HG03520 (cell line): ENCODE measurements at regions not wholly inside any gene's neighbourhood (a gene's known extent, or its start where the extent isn't known, plus 50 kb on each side); places are given as distances from the start of the nearest gene placed in this dataset.

Experiments
- ATAC-seq: cut with Tn5 transposase; IDR thresholded peaks from one replicate; pipeline ENCODE4 v1.9.1; 2021; ENCODE audit warnings: mild to moderate bottlenecking, moderate library complexity; ENCODE audit not compliant: unreplicated experiment

DNA sequence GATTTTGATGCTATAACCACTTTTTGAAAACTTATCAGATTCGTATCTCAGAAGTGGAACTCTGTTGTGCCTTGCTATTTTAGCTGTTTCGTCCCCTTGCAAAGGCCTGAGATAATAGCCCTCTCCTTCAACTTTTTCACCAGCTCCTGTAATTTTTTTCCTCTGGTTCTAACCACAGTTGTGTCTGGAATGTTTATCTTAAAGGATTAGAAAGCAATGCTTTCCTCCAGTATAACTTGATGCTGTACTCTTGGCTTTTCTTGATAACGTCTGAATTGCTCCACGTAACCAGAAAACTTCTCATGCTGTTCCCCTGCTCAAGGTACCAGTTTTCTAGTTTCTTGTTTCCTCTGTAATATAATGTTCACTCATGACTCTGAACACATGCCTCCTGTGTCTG, 209.4 kb downstream of the DTWD2 start:
- no peak for ATAC-seq

DNA sequence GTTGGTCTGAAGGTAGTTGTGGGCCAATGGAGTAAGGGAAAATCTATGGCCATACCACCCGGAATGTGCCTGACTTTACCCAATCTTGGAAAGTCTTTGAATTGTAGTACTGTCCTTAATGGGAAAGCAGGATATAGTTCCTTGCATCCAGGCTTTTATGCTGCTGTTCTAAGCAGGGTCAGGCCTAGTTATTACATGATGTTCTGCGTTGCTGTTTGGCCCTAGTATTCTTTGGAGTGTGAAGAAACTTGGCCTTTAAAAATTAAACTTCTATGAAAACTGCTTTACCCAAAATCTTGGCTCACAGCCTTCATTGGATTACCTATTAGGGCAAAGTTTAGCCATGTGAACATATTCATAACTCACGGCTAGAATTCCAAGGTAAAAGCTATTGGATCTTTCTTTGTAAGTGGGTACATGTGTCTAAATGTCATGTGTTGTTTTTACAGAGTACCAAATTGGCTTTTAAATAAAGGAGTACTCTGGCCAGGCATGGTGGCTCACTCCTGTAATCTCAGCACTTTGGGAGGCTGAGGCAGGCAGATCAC, 211.1 kb downstream of the DTWD2 start:
- no peak for ATAC-seq

DNA sequence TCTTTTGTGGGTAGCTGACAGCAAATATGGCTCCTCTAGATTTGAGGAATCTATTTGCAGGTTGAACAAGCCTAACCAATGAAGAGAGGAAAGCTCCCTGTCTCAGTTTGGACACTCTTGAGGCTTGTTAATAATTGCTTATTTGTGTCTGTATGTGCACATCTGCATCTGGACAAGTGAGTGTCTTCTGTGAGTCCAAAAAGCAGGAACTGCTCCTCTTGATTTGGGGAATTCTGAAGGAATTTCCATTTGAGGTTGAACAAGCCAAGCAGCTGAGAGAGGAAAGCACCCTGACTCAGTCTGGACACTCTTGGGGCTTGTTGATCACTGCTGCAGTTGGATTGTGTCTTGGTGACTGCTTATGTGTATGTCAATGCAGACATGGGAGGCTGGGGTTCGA, 211.6 kb downstream of the DTWD2 start:
- ATAC-seq: no peak

DNA sequence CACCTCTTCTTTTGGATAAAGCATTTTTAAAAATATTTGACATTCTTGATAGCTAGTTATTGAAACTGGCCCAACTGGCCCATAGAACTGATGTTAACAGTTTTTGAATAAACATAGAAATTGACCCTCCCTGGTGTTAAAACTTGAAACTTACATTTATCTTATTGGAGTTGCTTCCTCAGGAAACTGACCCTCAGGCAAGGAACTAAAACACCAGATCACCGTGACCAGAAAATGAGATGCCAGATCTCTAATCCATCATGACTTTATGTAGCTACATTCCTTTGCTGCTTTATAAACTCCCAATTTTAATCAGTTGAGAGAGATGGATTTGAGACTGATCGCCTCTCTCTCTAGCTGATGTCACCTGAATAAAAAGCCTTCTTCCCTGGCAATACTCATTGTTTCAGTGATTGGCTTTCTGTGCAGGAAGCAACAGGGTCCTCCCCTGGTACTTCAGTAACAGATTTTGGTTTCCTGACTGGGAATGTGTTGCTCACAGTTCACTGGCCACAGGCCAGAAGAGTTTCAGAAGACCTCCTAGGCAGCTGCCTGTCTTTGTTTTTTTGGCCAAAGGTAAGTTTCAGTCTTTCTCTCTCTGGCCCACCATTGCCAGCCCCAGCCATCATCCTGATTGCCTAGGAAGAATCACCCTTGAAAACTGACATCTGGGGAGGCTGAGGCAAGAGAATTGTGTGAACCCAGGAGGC, 212.4 kb downstream of the DTWD2 start:
- no peak for ATAC-seq

- ATAC-seq: no peak
Measured at GRCh38 chr5:118768607-118769175, 219.7 kb downstream of the DTWD2 start.

DNA sequence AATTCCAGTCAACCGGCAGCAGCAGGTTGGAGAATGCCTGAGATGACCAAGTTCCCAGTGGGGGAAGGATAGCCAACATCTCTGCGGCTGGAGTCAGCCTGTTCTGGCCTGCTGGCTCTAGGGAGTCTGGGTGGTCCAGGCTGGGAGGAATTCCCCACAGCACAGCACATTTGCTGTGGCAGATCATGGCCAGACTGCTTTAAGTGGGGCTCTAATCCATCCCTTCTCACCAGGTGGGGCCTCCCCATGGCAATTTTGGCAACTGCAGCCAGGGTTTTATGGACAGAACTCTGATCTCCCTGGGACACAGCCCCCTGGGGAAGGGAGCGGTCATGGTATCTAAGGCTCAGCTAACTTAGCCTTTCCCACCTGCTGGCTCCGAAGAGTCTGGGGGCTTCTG, 226.1 kb downstream of the DTWD2 start:
- ATAC-seq: no peak

GRCh38 chr5:118761814-118762213, 226.5 kb downstream of the DTWD2 start:
- ATAC-seq: no peak

DNA sequence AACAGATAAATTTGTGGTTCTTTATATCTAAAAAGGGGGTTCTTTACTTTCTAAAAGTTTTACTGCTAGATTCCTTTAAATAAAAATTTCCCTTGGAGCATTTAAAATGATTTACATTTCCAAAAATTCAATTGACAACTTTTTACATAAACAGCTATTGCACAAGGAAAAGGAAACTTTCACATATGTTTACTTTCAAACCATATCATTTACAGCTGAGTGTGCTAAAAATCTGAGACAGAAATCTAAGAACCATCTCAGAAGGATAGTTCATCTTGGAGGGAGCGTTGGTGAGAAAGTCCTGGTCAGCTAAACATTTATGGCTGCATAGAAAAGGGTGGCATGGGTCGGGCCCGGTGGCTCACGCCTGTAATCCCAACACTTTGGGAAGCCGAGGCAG, 235.4 kb downstream of the DTWD2 start:
- ATAC-seq: no peak

DNA sequence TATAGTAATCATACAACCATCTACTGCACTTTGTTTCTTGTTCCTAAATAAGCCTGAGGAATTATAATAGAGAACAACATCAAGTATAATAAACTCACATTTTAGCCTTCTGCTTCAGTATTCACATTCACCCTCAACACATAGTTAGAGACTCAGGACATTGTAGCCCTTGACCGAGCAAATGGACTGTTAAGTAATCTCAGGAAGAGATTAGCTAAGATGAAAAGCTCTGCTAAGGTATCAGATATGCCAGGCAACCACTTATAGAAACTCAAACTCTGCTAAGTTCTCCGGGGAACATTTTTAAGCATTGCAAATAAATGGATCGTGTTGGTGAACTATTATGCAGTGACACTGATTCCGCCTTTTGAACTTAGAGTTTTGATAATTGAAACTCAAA, 252.0 kb downstream of the DTWD2 start:
- no peak for ATAC-seq

- no peak for ATAC-seq
Measured at GRCh38 chr5:118733394-118733793, 255.0 kb downstream of the DTWD2 start.

DNA sequence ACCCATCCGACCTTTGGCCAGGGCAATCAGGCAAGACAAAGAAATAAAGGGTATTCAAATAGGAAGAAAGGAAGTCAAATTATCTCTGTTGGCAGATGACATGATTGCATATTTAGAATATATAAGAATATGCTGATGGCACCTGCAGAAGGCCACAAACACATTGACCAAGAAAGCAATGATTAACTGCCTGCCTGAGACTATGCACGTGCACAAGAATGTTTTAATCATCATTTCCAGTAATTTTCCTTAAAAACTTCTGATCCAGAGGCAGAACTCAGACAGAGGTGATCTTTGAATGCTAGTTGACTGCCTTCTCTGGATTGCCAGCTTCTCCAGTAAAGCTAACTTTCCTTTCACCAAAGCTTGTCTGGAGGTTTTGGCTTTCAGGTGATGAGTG, 260.2 kb downstream of the DTWD2 start:
- ATAC-seq: no peak

- no peak for ATAC-seq
Measured at GRCh38 chr5:118726891-118727290, 261.5 kb downstream of the DTWD2 start.

DNA sequence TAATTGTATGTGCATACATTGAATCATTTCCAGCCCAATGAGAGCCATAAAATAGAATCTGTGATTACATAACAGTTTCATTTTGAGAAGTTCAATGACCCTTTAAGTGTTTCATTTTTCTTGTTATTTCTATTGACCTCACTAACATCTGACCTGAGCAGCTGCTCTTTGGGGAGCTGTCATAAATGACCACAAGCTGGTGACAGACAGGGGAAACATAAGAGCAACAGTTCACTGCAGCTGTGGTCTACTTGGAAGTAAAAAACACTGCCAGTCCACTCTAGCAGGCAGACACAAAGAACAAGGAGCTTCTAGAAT, 265.4 kb downstream of the DTWD2 start:
- ATAC-seq: peak; percentile 78

GRCh38 chr5:118722122-118723020, 266.0 kb downstream of the DTWD2 start:
- peak; percentile 63 for ATAC-seq

- no peak for ATAC-seq
Measured at GRCh38 chr5:118711727-118712126, 276.6 kb downstream of the DTWD2 start.

- no peak for ATAC-seq
Measured at GRCh38 chr5:118705959-118706667, 282.2 kb downstream of the DTWD2 start.

DNA sequence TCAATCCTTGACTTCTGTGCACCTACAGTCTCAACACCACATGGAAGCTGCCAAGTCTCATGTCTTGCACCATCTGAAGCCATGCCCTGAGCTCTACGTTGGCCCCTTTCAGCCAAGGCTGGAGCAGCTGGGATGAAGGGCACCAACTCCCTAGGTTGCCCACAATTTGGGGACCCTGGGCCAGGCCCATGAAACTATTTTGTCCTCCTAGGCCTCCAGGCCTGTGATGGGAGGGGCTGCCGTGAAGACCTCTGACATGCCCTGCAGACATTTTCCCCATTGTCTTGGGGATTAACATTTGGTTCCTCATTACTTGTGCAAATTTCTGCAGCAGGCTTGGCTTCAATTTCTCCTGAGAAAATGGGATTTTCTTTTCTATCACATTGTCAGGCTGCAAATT, 285.1 kb downstream of the DTWD2 start:
- ATAC-seq: no peak

GRCh38 chr5:118701791-118702190, 286.6 kb downstream of the DTWD2 start:
- no peak for ATAC-seq

DNA sequence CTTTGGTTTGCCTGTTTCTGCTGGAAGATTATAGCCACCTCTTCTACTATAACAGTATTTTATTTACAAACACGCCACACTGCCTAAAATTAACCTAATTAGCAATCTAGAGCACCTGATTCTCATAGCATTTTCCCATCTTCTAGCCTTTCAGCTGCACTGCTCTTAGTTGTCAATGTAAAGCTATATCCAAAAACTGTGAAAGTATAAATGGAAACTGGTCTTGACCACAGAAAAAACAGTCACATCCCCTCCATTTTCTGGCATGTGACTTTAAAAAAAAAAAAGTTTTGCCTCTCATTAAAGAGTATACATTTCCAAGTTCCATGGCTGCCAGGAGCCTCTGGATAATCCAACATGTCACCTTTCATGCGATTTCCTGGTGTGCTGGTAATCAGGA, 287.8 kb downstream of the DTWD2 start:
- no peak for ATAC-seq

- no peak for ATAC-seq
Measured at GRCh38 chr5:118698774-118699173, 289.6 kb downstream of the DTWD2 start.

GRCh38 chr5:118696076-118696475, 292.3 kb downstream of the DTWD2 start:
- no peak for ATAC-seq
